ENCODE measurements at regions not wholly inside any gene's neighbourhood (a gene's known extent, or its start where the extent isn't known, plus 50 kb on each side); places are given as distances from the start of the nearest gene placed in this dataset.
"Not testable (repeated sequence)": the region's sequence is repeated elsewhere in the genome, so short reads cannot be mapped to it uniquely, and the experiment has no call there.

GRCh38 chr12:97647142-97647541 lies 184.5 kb downstream of the RMST start:
- no peaks in the 10 kb centered on the region for H3K4me1 ChIP-seq (ENCODE audit: control insufficient read depth, insufficient read depth, low read length)
- H3K4me3 ChIP-seq (ENCODE audit: low read depth, low read length) = no peak overlapping the region

GRCh38 chr12:97650242-97650641 lies 187.6 kb downstream of the RMST start:
- no peak overlapping the region for H3K9ac ChIP-seq (ENCODE audit: low read depth, low read length)
- H3K27ac ChIP-seq (ENCODE audit: low read depth, low read length) = no peak overlapping the region

More at GRCh38 chr12:97647142-97647541, 184.5 kb downstream of the RMST start:
- Histone ChIP-seq H3K9ac (ENCODE audit: low read depth, low read length) (no peak overlapping the region), H3K27ac (ENCODE audit: low read depth, low read length) (no peak overlapping the region), H3K9me3 (ENCODE audit: control insufficient read depth, insufficient read depth, low read length) (peaks cover 4% of the 10 kb centered on the region; the same call in 1 of the 2 replicates), H3K27me3 (ENCODE audit: control insufficient read depth, insufficient read depth, low read length) (no peaks in the 10 kb centered on the region), H3K36me3 (ENCODE audit: control insufficient read depth, insufficient read depth, low read length) (no peaks in the 10 kb centered on the region)

GRCh38 chr12:97656548-97656947 lies 193.9 kb downstream of the RMST start:
- not testable (repeated sequence) for H3K27ac ChIP-seq (ENCODE audit: low read depth, low read length); H3K4me3 ChIP-seq (ENCODE audit: low read depth, low read length); H3K27me3 ChIP-seq (ENCODE audit: control insufficient read depth, insufficient read depth, low read length); H3K36me3 ChIP-seq (ENCODE audit: control insufficient read depth, insufficient read depth, low read length); H3K9me3 ChIP-seq (ENCODE audit: control insufficient read depth, insufficient read depth, low read length); H3K9ac ChIP-seq (ENCODE audit: low read depth, low read length); H3K4me1 ChIP-seq (ENCODE audit: control insufficient read depth, insufficient read depth, low read length)

More at GRCh38 chr12:97650242-97650641, 187.6 kb downstream of the RMST start:
- Histone ChIP-seq H3K9me3 (ENCODE audit: control insufficient read depth, insufficient read depth, low read length) (peaks cover 4% of the 10 kb centered on the region; the same call in 1 of the 2 replicates), H3K27me3 (ENCODE audit: control insufficient read depth, insufficient read depth, low read length) (no peaks in the 10 kb centered on the region), H3K36me3 (ENCODE audit: control insufficient read depth, insufficient read depth, low read length) (no peaks in the 10 kb centered on the region), H3K4me1 (ENCODE audit: control insufficient read depth, insufficient read depth, low read length) (no peaks in the 10 kb centered on the region), H3K4me3 (ENCODE audit: low read depth, low read length) (no peak overlapping the region)

- Histone ChIP-seq H3K4me1 (ENCODE audit: control insufficient read depth, insufficient read depth, low read length) (no peaks in the 10 kb centered on the region), H3K27ac (ENCODE audit: low read depth, low read length) (no peak overlapping the region), H3K27me3 (ENCODE audit: control insufficient read depth, insufficient read depth, low read length) (no peaks in the 10 kb centered on the region)
Measured at GRCh38 chr12:97659117-97659880, 196.7 kb downstream of the RMST start.

GRCh38 chr12:97666263-97666662 lies 203.7 kb downstream of the RMST start:
- no peaks in the 10 kb centered on the region for H3K27me3 ChIP-seq (ENCODE audit: control insufficient read depth, insufficient read depth, low read length)
- H3K9ac ChIP-seq (ENCODE audit: low read depth, low read length) = no peak overlapping the region
- H3K4me3 ChIP-seq (ENCODE audit: low read depth, low read length) = no peak overlapping the region
- H3K4me1 ChIP-seq (ENCODE audit: control insufficient read depth, insufficient read depth, low read length) = no peaks in the 10 kb centered on the region
- H3K9me3 ChIP-seq (ENCODE audit: control insufficient read depth, insufficient read depth, low read length) = peaks cover 4% of the 10 kb centered on the region
- no peak overlapping the region for H3K27ac ChIP-seq (ENCODE audit: low read depth, low read length)
- H3K36me3 ChIP-seq (ENCODE audit: control insufficient read depth, insufficient read depth, low read length) = no peaks in the 10 kb centered on the region

More at GRCh38 chr12:97659117-97659880, 196.7 kb downstream of the RMST start:
- Histone ChIP-seq H3K36me3 (ENCODE audit: control insufficient read depth, insufficient read depth, low read length) (no peaks in the 10 kb centered on the region), H3K4me3 (ENCODE audit: low read depth, low read length) (no peak overlapping the region), H3K9ac (ENCODE audit: low read depth, low read length) (no peak overlapping the region), H3K9me3 (ENCODE audit: control insufficient read depth, insufficient read depth, low read length) (peaks cover 4% of the 10 kb centered on the region; the same call in 1 of the 2 replicates)

- Histone ChIP-seq H3K9me3 (ENCODE audit: control insufficient read depth, insufficient read depth, low read length) (peaks cover 21% of the 10 kb centered on the region), H3K4me1 (ENCODE audit: control insufficient read depth, insufficient read depth, low read length) (no peaks in the 10 kb centered on the region), H3K4me3 (ENCODE audit: low read depth, low read length) (no peak overlapping the region), H3K36me3 (ENCODE audit: control insufficient read depth, insufficient read depth, low read length) (no peaks in the 10 kb centered on the region), H3K9ac (ENCODE audit: low read depth, low read length) (no peak overlapping the region), H3K27ac (ENCODE audit: low read depth, low read length) (no peak overlapping the region), H3K27me3 (ENCODE audit: control insufficient read depth, insufficient read depth, low read length) (no peaks in the 10 kb centered on the region)
Measured at GRCh38 chr12:97672870-97673269, 210.3 kb downstream of the RMST start.

GRCh38 chr12:97680751-97681150 lies 218.1 kb downstream of the RMST start:
- Histone ChIP-seq H3K27ac (ENCODE audit: low read depth, low read length) (no peak overlapping the region), H3K9me3 (ENCODE audit: control insufficient read depth, insufficient read depth, low read length) (no peaks in the 10 kb centered on the region), H3K27me3 (ENCODE audit: control insufficient read depth, insufficient read depth, low read length) (no peaks in the 10 kb centered on the region), H3K4me1 (ENCODE audit: control insufficient read depth, insufficient read depth, low read length) (no peaks in the 10 kb centered on the region), H3K36me3 (ENCODE audit: control insufficient read depth, insufficient read depth, low read length) (no peaks in the 10 kb centered on the region), H3K9ac (ENCODE audit: low read depth, low read length) (no peak overlapping the region), H3K4me3 (ENCODE audit: low read depth, low read length) (no peak overlapping the region)

GRCh38 chr12:97681612-97682504 lies 219.3 kb downstream of the RMST start:
- Histone ChIP-seq H3K36me3 (ENCODE audit: control insufficient read depth, insufficient read depth, low read length) (no peaks in the 10 kb centered on the region), H3K27me3 (ENCODE audit: control insufficient read depth, insufficient read depth, low read length) (no peaks in the 10 kb centered on the region), H3K9me3 (ENCODE audit: control insufficient read depth, insufficient read depth, low read length) (no peaks in the 10 kb centered on the region), H3K4me3 (ENCODE audit: low read depth, low read length) (no peak overlapping the region), H3K4me1 (ENCODE audit: control insufficient read depth, insufficient read depth, low read length) (no peaks in the 10 kb centered on the region), H3K9ac (ENCODE audit: low read depth, low read length) (no peak overlapping the region), H3K27ac (ENCODE audit: low read depth, low read length) (no peak overlapping the region)

GRCh38 chr12:97685360-97685759 lies 222.8 kb downstream of the RMST start:
- H3K27ac ChIP-seq (ENCODE audit: low read depth, low read length) = no peak overlapping the region

GRCh38 chr12:97701901-97702300 lies 239.3 kb downstream of the RMST start:
- Histone ChIP-seq H3K4me3 (ENCODE audit: low read depth, low read length) (no peak overlapping the region), H3K27ac (ENCODE audit: low read depth, low read length) (no peak overlapping the region), H3K36me3 (ENCODE audit: control insufficient read depth, insufficient read depth, low read length) (no peaks in the 10 kb centered on the region), H3K9me3 (ENCODE audit: control insufficient read depth, insufficient read depth, low read length) (no peaks in the 10 kb centered on the region), H3K9ac (ENCODE audit: low read depth, low read length) (no peak overlapping the region), H3K27me3 (ENCODE audit: control insufficient read depth, insufficient read depth, low read length) (no peaks in the 10 kb centered on the region), H3K4me1 (ENCODE audit: control insufficient read depth, insufficient read depth, low read length) (peaks cover 16% of the 10 kb centered on the region)

More at GRCh38 chr12:97685360-97685759, 222.8 kb downstream of the RMST start:
- Histone ChIP-seq H3K9me3 (ENCODE audit: control insufficient read depth, insufficient read depth, low read length) (no peaks in the 10 kb centered on the region), H3K4me1 (ENCODE audit: control insufficient read depth, insufficient read depth, low read length) (no peaks in the 10 kb centered on the region), H3K9ac (ENCODE audit: low read depth, low read length) (no peak overlapping the region), H3K27me3 (ENCODE audit: control insufficient read depth, insufficient read depth, low read length) (no peaks in the 10 kb centered on the region), H3K36me3 (ENCODE audit: control insufficient read depth, insufficient read depth, low read length) (no peaks in the 10 kb centered on the region), H3K4me3 (ENCODE audit: low read depth, low read length) (no peak overlapping the region)

- Histone ChIP-seq H3K27me3 (ENCODE audit: control insufficient read depth, insufficient read depth, low read length) (no peaks in the 10 kb centered on the region), H3K9ac (ENCODE audit: low read depth, low read length) (no peak overlapping the region), H3K27ac (ENCODE audit: low read depth, low read length) (no peak overlapping the region), H3K9me3 (ENCODE audit: control insufficient read depth, insufficient read depth, low read length) (no peaks in the 10 kb centered on the region), H3K36me3 (ENCODE audit: control insufficient read depth, insufficient read depth, low read length) (no peaks in the 10 kb centered on the region), H3K4me1 (ENCODE audit: control insufficient read depth, insufficient read depth, low read length) (peaks cover 24% of the 10 kb centered on the region), H3K4me3 (ENCODE audit: low read depth, low read length) (no peak overlapping the region)
Measured at GRCh38 chr12:97711392-97711791, 248.8 kb downstream of the RMST start.

All from HUES48 (cell line).